ENCODE measurements at regions not wholly inside any gene's neighbourhood (a gene's known extent, or its start where the extent isn't known, plus 50 kb on each side); places are given as distances from the start of the nearest gene placed in this dataset.

GRCh38 chr21:43278359-43278758 lies 109.6 kb downstream of the CRYAA start:
- Histone ChIP-seq H3K27ac (no peak overlapping the region), H3K27me3 (peaks cover 61% of the 10 kb centered on the region), H3K9me3 (no peaks in the 10 kb centered on the region), H3K4me3 (no peak overlapping the region), H3K4me1 (peaks cover 0 to 11% (median 0%) of the 10 kb centered on the region in 3 donors), H3K36me3 (no peaks in the 10 kb centered on the region)
- 20% methylated on average over 2 of the region's 12 CpGs; no CpG with 5 or more reads in 1 of the 2 donors for WGBS, 2 donors (ENCODE audit: low coverage in 1 of 2)
- TF ChIP-seq POLR2AphosphoS5 (IDR thresholded peaks at IDR 0.05) = no peak
- no peak for TF ChIP-seq CTCF (IDR thresholded peaks at IDR 0.05)
- no peak for TF ChIP-seq EP300 (IDR thresholded peaks at IDR 0.05)
- no peak for TF ChIP-seq POLR2A (IDR thresholded peaks at IDR 0.05)
- ATAC-seq = no peak

GRCh38 chr21:43277481-43278351 lies 108.9 kb downstream of the CRYAA start:
- H3K4me3 ChIP-seq = no peak overlapping the region
- peak; percentile 22 for ATAC-seq
- H3K27ac ChIP-seq = no peak overlapping the region
- WGBS, 2 donors (ENCODE audit: low coverage in 1 of 2) = 26 to 37% methylated on average over 8 to 10 of the region's 30 CpGs
- no peaks in the 10 kb centered on the region for H3K9me3 ChIP-seq
- H3K27me3 ChIP-seq = peaks cover 67% of the 10 kb centered on the region
- H3K36me3 ChIP-seq = no peaks in the 10 kb centered on the region
- H3K4me1 ChIP-seq = peaks cover 0 to 11% (median 0%) of the 10 kb centered on the region in 3 donors
- no peak for TF ChIP-seq POLR2A (IDR thresholded peaks at IDR 0.05)
- TF ChIP-seq CTCF (IDR thresholded peaks at IDR 0.05) = no peak
- TF ChIP-seq POLR2AphosphoS5 (IDR thresholded peaks at IDR 0.05) = no peak
- no peak for TF ChIP-seq EP300 (IDR thresholded peaks at IDR 0.05)

- ATAC-seq = no peak
- H3K4me3 ChIP-seq = no peak overlapping the region
- WGBS, 2 donors (ENCODE audit: low coverage in 1 of 2) = 67 to 90% methylated on average over 2 to 5 of the region's 16 CpGs
- no peaks in the 10 kb centered on the region for H3K9me3 ChIP-seq
- peaks cover 76% of the 10 kb centered on the region for H3K27me3 ChIP-seq
- H3K27ac ChIP-seq = no peak overlapping the region
- TF ChIP-seq CTCF (IDR thresholded peaks at IDR 0.05) = no peak
- TF ChIP-seq POLR2A (IDR thresholded peaks at IDR 0.05) = no peak
- no peak for TF ChIP-seq EP300 (IDR thresholded peaks at IDR 0.05)
- TF ChIP-seq POLR2AphosphoS5 (IDR thresholded peaks at IDR 0.05) = no peak
- no peaks in the 10 kb centered on the region for H3K36me3 ChIP-seq
- H3K4me1 ChIP-seq = peaks cover 0 to 11% (median 0%) of the 10 kb centered on the region in 3 donors
These were observed 108.0 kb downstream of the CRYAA start for GRCh38 chr21:43276811-43277210.

DNA sequence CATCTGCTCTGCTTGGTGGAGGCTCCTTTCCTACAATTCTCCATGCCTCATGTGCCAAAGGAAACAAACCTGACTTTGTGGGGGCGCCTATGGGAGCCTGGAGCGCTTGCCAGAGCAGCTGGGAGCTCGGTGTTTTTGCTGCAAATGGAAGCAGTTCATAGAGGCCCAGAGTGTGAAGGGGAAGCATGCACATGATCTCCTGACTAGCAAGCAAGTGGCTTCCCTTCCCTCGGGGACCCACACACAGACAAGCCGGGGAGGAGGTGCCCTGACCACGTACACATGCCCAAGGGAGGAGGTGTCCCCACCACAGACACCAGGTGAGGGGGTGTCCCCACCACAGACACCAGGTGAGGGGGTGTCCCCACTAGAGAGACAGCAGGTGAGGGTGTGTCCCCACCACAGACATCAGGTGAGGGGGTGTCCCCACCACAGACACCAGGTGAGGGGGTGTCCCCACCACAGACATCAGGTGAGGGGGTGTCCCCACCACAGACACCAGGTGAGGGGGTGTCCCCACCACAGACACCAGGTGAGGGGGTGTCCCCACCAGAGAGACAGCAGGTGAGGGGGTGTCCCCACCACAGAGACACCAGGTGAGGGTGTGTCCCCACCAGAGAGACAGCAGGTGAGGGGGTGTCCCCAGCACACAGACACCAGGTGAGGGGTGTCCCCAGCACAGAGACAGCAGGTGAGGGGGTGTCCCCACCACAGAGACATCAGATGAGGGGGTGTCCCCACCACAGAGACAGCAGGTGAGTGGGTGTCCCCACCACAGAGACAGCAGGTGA lies 106.8 kb downstream of the CRYAA start:
- H3K36me3 ChIP-seq = no peaks in the 10 kb centered on the region
- H3K4me3 ChIP-seq = no peak overlapping the region
- peaks cover 87% of the 10 kb centered on the region for H3K27me3 ChIP-seq
- no peak for TF ChIP-seq EP300 (IDR thresholded peaks at IDR 0.05)
- no peak for TF ChIP-seq POLR2AphosphoS5 (IDR thresholded peaks at IDR 0.05)
- no peak for TF ChIP-seq CTCF (IDR thresholded peaks at IDR 0.05)
- TF ChIP-seq POLR2A (IDR thresholded peaks at IDR 0.05) = no peak
- ATAC-seq = no peak
- H3K27ac ChIP-seq = no peak overlapping the region
- WGBS, 2 donors (ENCODE audit: low coverage in 1 of 2) = 14 to 56% methylated on average over 2 to 6 of the region's 6 CpGs
- peaks cover 0 to 11% (median 0%) of the 10 kb centered on the region in 3 donors for H3K4me1 ChIP-seq
- H3K9me3 ChIP-seq = no peaks in the 10 kb centered on the region
